Neural cell (in vitro differentiated cells): ENCODE measurements at regions not wholly inside any gene's neighbourhood (a gene's known extent, or its start where the extent isn't known, plus 50 kb on each side); places are given as distances from the start of the nearest gene placed in this dataset.

Source experiments
- H2AFZ ChIP-seq: fragments of 200-600, 300-800 bp; sonication (generic), shearing (Covaris generic); 2 replicates; pipeline ENCODE4 v1.6.0; 2014; ENCODE audit warnings: low read depth, mild to moderate bottlenecking, antibody characterized with exemption, low read length, moderate library complexity
- H3F3A ChIP-seq: fragments of 200-600 bp; shearing (Covaris generic); 2 replicates; pipeline ENCODE4 v1.6.1; 2016; ENCODE audit warnings: mild to moderate bottlenecking, moderate library complexity, mixed read lengths, antibody characterized with exemption, low read length; ENCODE audit not compliant: insufficient read depth, poor library complexity, severe bottlenecking
- H3K27ac ChIP-seq: fragments of 200-600, 300-800 bp; sonication (generic), shearing (Covaris generic); 2 replicates; pipeline ENCODE4 v1.5.1; 2014; ENCODE audit warnings: mild to moderate bottlenecking, low read length, moderate library complexity
- H3K27me3 ChIP-seq: fragments of 300-800, 200-600 bp; sonication (generic), shearing (Covaris generic); 2 replicates; pipeline ENCODE4 v1.6.0; 2014; ENCODE audit warnings: mild to moderate bottlenecking, low read depth, low read length, moderate library complexity; ENCODE audit not compliant: insufficient read depth
- H3K36me3 ChIP-seq: fragments of 300-800, 200-600 bp; sonication (generic), shearing (Covaris generic); 2 replicates; pipeline ENCODE4 v1.5.1; 2014; ENCODE audit warnings: mild to moderate bottlenecking, antibody characterized with exemption, low read length, moderate library complexity; ENCODE audit not compliant: insufficient read depth
- H3K4me2 ChIP-seq: fragments of 300-800, 200-600 bp; sonication (generic), shearing (Covaris generic); 2 replicates; pipeline ENCODE4 v1.6.0; 2014; ENCODE audit warnings: mild to moderate bottlenecking, low read length
- H3K4me3 ChIP-seq: fragments of 300-800, 200-600 bp; sonication (generic), shearing (Covaris generic); 2 replicates; pipeline ENCODE4 v1.5.1; 2014; ENCODE audit warnings: mild to moderate bottlenecking, low read length, moderate library complexity
- H3K79me2 ChIP-seq: fragments of 200-600 bp; shearing (Covaris generic); replicated peaks from 2 replicates; pipeline ENCODE4 v1.6.0; 2014; ENCODE audit warnings: mild to moderate bottlenecking, low read length, moderate library complexity; ENCODE audit not compliant: insufficient read depth
- H3K9ac ChIP-seq: fragments of 300-800, 200-600 bp; sonication (generic), shearing (Covaris generic); 2 replicates; pipeline ENCODE4 v1.6.1; 2016; ENCODE audit warnings: mild to moderate bottlenecking, low read length, mixed read lengths
- H3K9me2 ChIP-seq: fragments of 200-600 bp; shearing (Covaris generic); 2 replicates; pipeline ENCODE4 v1.6.1; 2016; ENCODE audit warnings: mild to moderate bottlenecking, low read length, mixed read lengths; ENCODE audit not compliant: insufficient read depth
- H3K9me3 ChIP-seq: fragments of 200-600, 300-800 bp; sonication (generic), shearing (Covaris generic); 2 replicates; pipeline ENCODE4 v1.6.1; 2016; ENCODE audit warnings: mild to moderate bottlenecking, mixed run types, low read length, moderate library complexity, mixed read lengths
- H4K20me1 ChIP-seq: fragments of 200-600 bp; shearing (Covaris generic); 2 replicates; pipeline ENCODE4 v1.6.1; 2016; ENCODE audit warnings: mild to moderate bottlenecking, mixed run types; ENCODE audit not compliant: insufficient read depth
- CTCF ChIP-seq: fragments of 450-650 bp; IDR thresholded peaks from 2 replicates; pipeline ENCODE4 v1.5.1; 2014; ENCODE audit warnings: antibody characterized with exemption, mild to moderate bottlenecking, moderate library complexity; ENCODE audit not compliant: poor library complexity, severe bottlenecking
- EP300 ChIP-seq: fragments of 450-650 bp; conservative IDR thresholded peaks from 2 replicates; pipeline ENCODE4 v1.6.1; 2014; ENCODE audit warnings: antibody characterized with exemption, mild to moderate bottlenecking, moderate library complexity; ENCODE audit not compliant: poor library complexity, severe bottlenecking
- EZH2 ChIP-seq: fragments of 200-600, 300-800 bp; shearing (Covaris generic), sonication (generic); IDR thresholded peaks from 2 replicates; pipeline ENCODE4 v1.6.1; 2014; ENCODE audit warnings: antibody characterized with exemption, low read length, borderline replicate concordance, mild to moderate bottlenecking; ENCODE audit not compliant: insufficient read depth, poor library complexity, severe bottlenecking
- MXI1 ChIP-seq: fragments of 450-650 bp; conservative IDR thresholded peaks from 2 replicates; pipeline ENCODE4 v1.6.1; 2014; ENCODE audit warnings: antibody characterized with exemption, mild to moderate bottlenecking; ENCODE audit not compliant: poor library complexity, severe bottlenecking
- POLR2AphosphoS5 ChIP-seq: IDR thresholded peaks from 2 replicates; pipeline ENCODE4 v1.6.1; 2012
- RAD21 ChIP-seq: fragments of 450-650 bp; conservative IDR thresholded peaks from 2 replicates; pipeline ENCODE4 v1.6.1; 2014; ENCODE audit warnings: antibody characterized with exemption, mild to moderate bottlenecking, moderate library complexity
- REST ChIP-seq: IDR thresholded peaks from 2 replicates; pipeline ENCODE4 v1.6.1; 2012; ENCODE audit warnings: borderline replicate concordance
- SMC3 ChIP-seq: fragments of 450-650 bp; conservative IDR thresholded peaks from 2 replicates; pipeline ENCODE4 v1.6.1; 2014; ENCODE audit warnings: antibody characterized with exemption, mild to moderate bottlenecking, moderate library complexity; ENCODE audit not compliant: poor library complexity
- TAF1 ChIP-seq: IDR thresholded peaks from 2 replicates; pipeline ENCODE4 v1.6.1; 2012; ENCODE audit warnings: low read depth

- TF ChIP-seq EZH2 (no peak), RAD21 (no peak), POLR2AphosphoS5 (no peak), REST (no peak), SMC3 (no peak), TAF1 (no peak), EP300 (no peak), MXI1 (no peak), CTCF (no peak)
- H4K20me1 ChIP-seq = no peaks in the 10 kb centered on the region
- H2AFZ ChIP-seq = no peak overlapping the region
- no peaks in the 10 kb centered on the region for H3K9me2 ChIP-seq
- no peaks in the 10 kb centered on the region for H3K9me3 ChIP-seq
- H3K27me3 ChIP-seq = no peaks in the 10 kb centered on the region
- H3K36me3 ChIP-seq = no peaks in the 10 kb centered on the region
- no peaks in the 10 kb centered on the region for H3F3A ChIP-seq
- H3K4me2 ChIP-seq = no peak overlapping the region
- no peak overlapping the region for H3K9ac ChIP-seq
- H3K79me2 ChIP-seq = no peaks in the 10 kb centered on the region
- no peak overlapping the region for H3K4me3 ChIP-seq
- no peak overlapping the region for H3K27ac ChIP-seq
Measured at GRCh38 chr9:16180546-16180945, 627.7 kb downstream of the CCDC171 start.

GRCh38 chr9:16181539-16181938 lies 628.7 kb downstream of the CCDC171 start:
- Histone ChIP-seq H3K79me2 (no peaks in the 10 kb centered on the region), H3K9ac (no peak overlapping the region), H2AFZ (no peak overlapping the region), H3K4me2 (no peak overlapping the region), H3K27ac (no peak overlapping the region), H4K20me1 (no peaks in the 10 kb centered on the region), H3K9me3 (no peaks in the 10 kb centered on the region), H3F3A (no peaks in the 10 kb centered on the region), H3K36me3 (no peaks in the 10 kb centered on the region), H3K4me3 (no peak overlapping the region), H3K27me3 (no peaks in the 10 kb centered on the region), H3K9me2 (no peaks in the 10 kb centered on the region)
- TF ChIP-seq SMC3 (no peak), EZH2 (no peak), RAD21 (no peak), TAF1 (no peak), EP300 (no peak), CTCF (no peak), REST (no peak), POLR2AphosphoS5 (no peak), MXI1 (no peak)
